ENCODE measurements at regions not wholly inside any gene's neighbourhood (a gene's known extent, or its start where the extent isn't known, plus 50 kb on each side); places are given as distances from the start of the nearest gene placed in this dataset.

GRCh38 chr13:73591861-73592260, 533.1 kb downstream of the KLF5 start:
- POLR2A ChIA-PET = interaction anchor here (0.6 kb wide), 1 partner anchor 78 kb away, joined by 3 read pairs; no protein-coding TSS in a partner anchor
- Mint-ChIP-seq H3K4me1 (no peaks in the 10 kb centered on the region), H3K9me3 (0 out of 2 replicates have a peak, but pooled peaks cover 3% of the 10 kb centered on the region), H3K36me3 (no peaks in the 10 kb centered on the region), H3K27me3 (ENCODE audit: low read depth) (no peaks in the 10 kb centered on the region), H3K27ac (no peak overlapping the region), H3K4me3 (no peak overlapping the region)
- CTCF ChIA-PET = no interaction called here
- TF ChIP-seq ZNF263 (CRISPR knock-in tag; IDR thresholded peaks at IDR 0.05; ENCODE audit: low read depth) (no peak), USF1 (CRISPR knock-in tag; IDR thresholded peaks at IDR 0.05) (no peak), SOX15 (CRISPR knock-in tag; IDR thresholded peaks at IDR 0.05) (no peak), HMGA2 (CRISPR knock-in tag; IDR thresholded peaks at IDR 0.05) (no peak), NFATC4 (CRISPR knock-in tag; IDR thresholded peaks at IDR 0.05) (no peak), OVOL2 (CRISPR knock-in tag; IDR thresholded peaks at IDR 0.05; ENCODE audit: borderline replicate concordance) (no peak), RELA (CRISPR knock-in tag; IDR thresholded peaks at IDR 0.05; ENCODE audit: borderline replicate concordance) (no peak), SMAD3 (CRISPR knock-in tag; IDR thresholded peaks at IDR 0.05; ENCODE audit: borderline replicate concordance) (no peak), ATF3 (CRISPR knock-in tag; conservative IDR thresholded peaks at IDR 0.05) (no peak), ERG (CRISPR knock-in tag; IDR thresholded peaks at IDR 0.05) (no peak), ZNF138 (CRISPR knock-in tag; conservative IDR thresholded peaks at IDR 0.05) (no peak), SMAD4 (CRISPR knock-in tag; IDR thresholded peaks at IDR 0.05) (no peak), ZNF219 (CRISPR knock-in tag; IDR thresholded peaks at IDR 0.05; ENCODE audit: borderline replicate concordance) (no peak), GABPB1 (CRISPR knock-in tag; IDR thresholded peaks at IDR 0.05) (no peak), ETV6 (CRISPR knock-in tag; IDR thresholded peaks at IDR 0.05) (no peak), STAT6 (CRISPR knock-in tag; conservative IDR thresholded peaks at IDR 0.05; ENCODE audit: low read depth) (no peak)
- DNase-seq (ENCODE audit: low spot score) = no peak
- no peak for ATAC-seq

GRCh38 chr13:73590795-73591194, 532.0 kb downstream of the KLF5 start:
- POLR2A ChIA-PET = no interaction called here
- H3K36me3 Mint-ChIP-seq = no peaks in the 10 kb centered on the region
- no peak overlapping the region for H3K27ac Mint-ChIP-seq
- no peak overlapping the region for H3K4me3 Mint-ChIP-seq
- H3K27me3 Mint-ChIP-seq (ENCODE audit: low read depth) = no peaks in the 10 kb centered on the region
- DNase-seq (ENCODE audit: low spot score) (no peak), ATAC-seq (no peak)
- CTCF ChIA-PET = no interaction called here
- peaks cover 10% of the 10 kb centered on the region for H3K9me3 Mint-ChIP-seq
- H3K4me1 Mint-ChIP-seq = no peaks in the 10 kb centered on the region
- no peak for TF ChIP-seq ARID4B (CRISPR knock-in tag; IDR thresholded peaks at IDR 0.05; ENCODE audit: borderline replicate concordance)
- no peak for TF ChIP-seq E2F5 (CRISPR knock-in tag; IDR thresholded peaks at IDR 0.05)
- no peak for TF ChIP-seq MAX (CRISPR knock-in tag; IDR thresholded peaks at IDR 0.05)
- TF ChIP-seq FOXJ3 (CRISPR knock-in tag; IDR thresholded peaks at IDR 0.05; ENCODE audit: borderline replicate concordance) = no peak
- no peak for TF ChIP-seq KAT7 (CRISPR knock-in tag; IDR thresholded peaks at IDR 0.05; ENCODE audit: borderline replicate concordance)
- no peak for TF ChIP-seq TEAD4 (CRISPR knock-in tag; IDR thresholded peaks at IDR 0.05)
- no peak for TF ChIP-seq MYBL2 (CRISPR knock-in tag; IDR thresholded peaks at IDR 0.05)
- TF ChIP-seq GTF2I (CRISPR knock-in tag; conservative IDR thresholded peaks at IDR 0.05) = no peak
- no peak for TF ChIP-seq ZNF425 (CRISPR knock-in tag; conservative IDR thresholded peaks at IDR 0.05)

Measured in WTC11 (cell line).